GM19438 (cell line): ENCODE measurements at regions not wholly inside any gene's neighbourhood (a gene's known extent, or its start where the extent isn't known, plus 50 kb on each side); places are given as distances from the start of the nearest gene placed in this dataset.

Source experiments
- ATAC-seq: cut with Tn5 transposase; IDR thresholded peaks from one replicate; pipeline ENCODE4 v1.9.1; 2021; ENCODE audit warnings: low read depth; ENCODE audit not compliant: unreplicated experiment

DNA sequence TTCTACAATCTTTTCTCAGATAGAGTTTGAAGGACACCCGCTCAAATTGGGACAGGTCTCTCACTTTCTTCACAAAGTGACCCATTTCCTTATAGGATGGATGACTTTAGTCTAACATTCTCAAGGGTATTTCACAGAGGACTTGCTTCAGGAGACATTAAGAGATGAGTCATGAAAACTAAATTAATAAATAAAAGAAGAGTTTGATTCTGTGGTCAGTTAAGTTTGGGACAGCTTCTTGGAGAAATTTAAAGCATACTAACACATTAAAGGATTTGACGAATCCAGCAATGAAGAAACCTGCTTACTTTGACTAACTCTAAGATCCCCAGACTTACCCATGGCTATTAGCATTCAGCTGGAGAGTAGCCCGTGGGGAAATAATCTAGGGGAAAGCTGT lies 95.6 kb upstream of the RAB3GAP2 start:
- ATAC-seq = no peak

- ATAC-seq = no peak
Measured at GRCh38 chr1:220366269-220366668, 94.0 kb upstream of the RAB3GAP2 start.

DNA sequence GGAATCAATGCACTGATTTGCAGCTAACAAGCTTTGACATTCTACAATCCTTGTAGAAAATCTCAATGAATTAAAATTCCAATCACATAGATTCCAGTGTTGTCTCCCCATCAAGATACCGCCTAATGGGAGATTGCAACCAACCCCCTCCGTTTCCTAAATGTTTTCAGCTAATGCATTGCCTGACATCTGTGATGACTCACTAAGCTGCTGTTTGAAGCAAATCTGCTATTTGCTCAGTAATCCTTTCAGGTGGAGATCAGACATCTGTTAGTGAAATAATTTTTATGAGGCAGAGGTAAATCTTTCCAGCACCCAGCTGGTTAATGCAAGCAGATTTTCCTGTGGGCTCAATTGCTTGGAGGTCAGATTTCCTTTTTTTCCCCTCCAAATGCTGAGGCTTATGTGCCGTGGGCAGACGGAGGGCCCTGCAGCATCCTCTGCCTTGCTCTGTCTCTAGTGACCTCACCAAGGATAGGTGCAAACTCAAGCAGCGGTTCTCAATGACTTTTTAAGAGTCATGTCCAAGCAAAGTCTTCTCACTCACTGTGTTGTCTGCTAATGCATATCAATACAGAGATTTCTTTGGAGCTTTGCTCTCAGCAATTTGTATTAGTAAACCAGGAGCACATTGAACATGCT lies 91.1 kb upstream of the RAB3GAP2 start:
- no peak for ATAC-seq

DNA sequence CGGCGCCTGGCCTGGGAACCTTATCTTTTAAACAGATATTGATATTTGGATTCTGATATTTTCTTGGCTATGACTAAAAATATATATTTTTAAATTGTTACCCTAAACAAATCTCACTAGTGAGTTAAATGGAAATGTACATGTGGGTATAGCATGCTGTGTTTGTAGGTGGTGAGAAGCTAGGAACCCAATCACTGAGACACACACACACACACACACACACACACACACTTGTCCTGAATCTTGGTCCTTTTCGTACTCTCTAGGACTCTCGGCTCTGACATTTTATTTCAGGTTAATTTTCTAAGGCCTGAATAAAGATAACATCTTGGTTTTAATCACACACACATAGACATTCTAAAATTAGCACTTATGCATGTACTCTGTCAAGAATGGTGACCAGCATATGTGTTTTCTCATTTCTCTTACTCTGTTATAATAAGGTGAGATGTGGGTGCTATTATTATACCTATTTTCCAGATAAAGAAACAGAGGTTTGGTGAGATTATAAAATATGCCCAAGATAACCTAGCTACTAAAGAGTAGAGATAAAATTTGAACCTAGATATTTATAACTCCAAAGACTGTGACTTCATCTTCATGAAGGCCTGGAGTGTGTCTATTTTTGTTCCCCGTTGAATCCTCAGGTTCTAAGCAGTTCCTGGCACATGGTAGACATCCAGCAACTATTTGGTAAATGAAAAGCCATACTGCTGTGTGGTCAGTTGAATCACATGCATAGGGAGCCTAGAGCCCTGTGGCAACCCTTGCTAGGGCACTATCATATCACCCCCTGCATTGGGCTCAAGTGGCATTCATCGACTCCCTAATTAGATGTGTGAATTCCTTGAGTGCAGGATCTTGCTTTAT lies 85.0 kb upstream of the RAB3GAP2 start:
- ATAC-seq = no peak

DNA sequence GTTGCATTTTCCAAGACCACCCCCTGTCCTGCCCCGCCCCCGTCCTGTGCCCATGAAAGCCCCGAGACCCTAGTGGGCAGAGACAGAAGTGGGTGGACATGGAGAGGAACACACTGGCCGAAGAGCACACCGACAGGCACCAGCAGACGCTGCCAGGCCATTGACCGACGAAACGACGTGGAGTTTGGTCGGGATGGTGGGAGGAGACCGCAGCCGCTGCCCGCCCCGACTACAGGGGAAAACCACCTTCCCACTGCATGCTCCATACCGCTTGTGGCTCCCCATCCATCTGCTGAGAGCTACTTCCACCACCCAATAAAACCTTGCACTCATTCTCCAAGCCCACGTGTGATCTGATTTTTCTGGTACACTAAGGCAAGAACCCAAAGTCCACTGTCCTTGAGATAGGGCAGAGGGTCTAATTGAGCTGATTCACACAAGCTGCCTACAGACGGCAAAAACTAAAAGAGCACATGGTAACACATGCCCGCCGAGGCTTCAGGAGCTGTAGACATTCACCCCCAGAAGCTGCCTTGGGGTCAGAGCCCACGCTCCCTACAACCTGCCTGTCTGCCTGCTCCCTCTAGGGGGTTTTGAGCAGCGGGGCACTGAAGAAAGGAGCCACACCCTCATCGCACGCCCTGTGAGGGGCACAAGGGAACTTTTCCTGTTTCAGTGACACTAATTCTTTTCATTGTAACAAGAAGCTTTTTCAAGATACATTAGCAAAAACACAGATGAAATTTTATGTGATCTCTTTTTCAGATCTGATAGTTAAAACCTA lies 81.2 kb upstream of the RAB3GAP2 start:
- ATAC-seq = no peak

DNA sequence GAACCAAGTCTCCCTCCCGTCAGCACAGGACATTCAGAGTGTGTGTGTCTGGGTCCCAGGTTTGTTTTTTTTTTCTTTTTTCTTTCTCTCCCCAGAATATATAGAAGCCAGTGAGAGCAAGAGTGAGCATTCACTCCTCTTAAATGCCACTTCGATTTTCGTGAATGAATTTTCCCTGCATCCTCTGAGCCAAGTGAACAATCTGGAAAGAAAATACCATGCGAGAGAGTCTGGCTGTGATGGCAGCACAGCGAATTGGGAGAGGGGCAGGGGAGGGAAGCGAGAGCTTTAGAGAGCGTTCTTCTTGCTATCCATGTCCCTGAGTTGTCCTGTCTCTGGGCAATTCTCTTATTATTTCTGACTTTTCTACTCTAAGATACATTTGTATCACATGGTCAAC lies 76.0 kb upstream of the RAB3GAP2 start:
- no peak for ATAC-seq

- ATAC-seq = no peak
Measured at GRCh38 chr1:220347654-220348175, 75.5 kb upstream of the RAB3GAP2 start.

DNA sequence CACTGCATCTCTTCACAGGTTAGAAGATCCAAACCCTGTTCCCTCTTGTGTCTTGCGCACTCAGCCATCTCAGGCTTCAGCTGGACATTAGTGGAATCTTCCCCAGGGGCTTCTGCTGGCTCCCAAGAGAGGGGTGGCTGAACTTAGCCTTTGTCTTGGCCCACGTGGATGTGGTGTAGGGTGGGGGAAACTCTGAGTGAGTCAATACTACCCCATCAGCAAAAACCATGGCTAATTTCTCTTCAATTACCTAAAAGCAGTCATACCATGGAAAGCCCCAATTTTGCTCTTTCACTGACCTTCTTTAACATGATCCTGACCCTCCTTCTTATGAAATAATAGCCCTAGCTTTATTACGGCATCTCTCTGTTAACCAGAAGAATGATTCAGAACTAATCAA lies 72.5 kb upstream of the RAB3GAP2 start:
- ATAC-seq = no peak

- no peak for ATAC-seq
Measured at GRCh38 chr1:220342853-220343252, 70.6 kb upstream of the RAB3GAP2 start.

DNA sequence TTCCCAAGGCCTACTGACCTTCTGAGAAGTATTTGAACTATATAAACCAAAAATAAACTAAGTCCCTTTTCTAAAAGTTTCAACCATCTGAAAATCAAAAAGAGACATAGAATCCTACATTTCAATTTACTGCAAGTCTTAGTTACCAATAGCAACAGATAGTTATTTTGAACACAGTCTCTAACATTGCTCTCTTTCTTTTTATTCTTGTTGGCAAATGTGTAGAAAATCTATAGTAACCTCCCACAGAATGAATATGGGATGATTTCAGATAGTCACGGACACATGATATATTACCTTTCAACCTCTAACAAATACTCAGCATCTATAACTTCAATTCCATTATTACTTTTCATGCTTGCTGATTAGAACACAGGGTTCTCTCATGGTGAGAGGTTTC lies 68.9 kb upstream of the RAB3GAP2 start:
- ATAC-seq = no peak

DNA sequence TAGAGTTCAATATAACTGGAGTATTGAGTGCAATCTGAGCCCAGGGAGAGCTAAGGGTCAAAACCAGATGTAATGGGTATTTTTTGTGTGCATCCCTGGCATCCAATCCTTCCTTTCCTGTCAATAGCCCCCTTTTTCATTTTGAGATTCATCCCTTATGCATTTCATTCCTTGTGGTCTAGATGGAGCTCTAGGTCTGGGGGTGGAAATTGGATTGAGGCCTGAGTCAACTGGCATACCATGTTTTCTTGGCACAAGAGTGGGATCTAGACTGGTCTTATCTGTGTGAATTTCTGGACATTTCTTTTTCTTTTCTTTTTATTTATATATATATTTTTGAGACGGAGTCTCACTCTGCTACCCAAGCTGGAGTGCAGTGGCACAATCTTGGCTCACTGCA lies 67.3 kb upstream of the RAB3GAP2 start:
- no peak for ATAC-seq

DNA sequence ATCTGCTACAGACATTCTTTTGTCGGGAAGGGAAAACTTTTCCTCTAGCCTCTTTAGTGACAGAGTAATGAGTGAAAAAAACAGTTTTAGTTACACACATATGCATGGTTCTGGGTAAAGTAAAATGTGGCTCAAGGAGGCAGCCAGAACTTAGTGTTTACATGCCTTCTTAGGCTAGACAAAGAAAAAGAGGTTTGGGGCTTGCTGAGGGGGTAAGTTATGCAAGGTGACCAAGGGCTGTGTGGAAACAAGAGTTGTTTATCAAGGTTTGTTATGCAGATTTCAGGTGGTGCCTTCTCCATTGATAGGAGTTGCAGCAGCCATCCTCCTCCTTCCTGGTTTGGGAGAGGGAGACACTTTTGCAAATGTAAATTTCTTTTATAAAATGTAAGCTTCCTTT lies 66.5 kb upstream of the RAB3GAP2 start:
- no peak for ATAC-seq

DNA sequence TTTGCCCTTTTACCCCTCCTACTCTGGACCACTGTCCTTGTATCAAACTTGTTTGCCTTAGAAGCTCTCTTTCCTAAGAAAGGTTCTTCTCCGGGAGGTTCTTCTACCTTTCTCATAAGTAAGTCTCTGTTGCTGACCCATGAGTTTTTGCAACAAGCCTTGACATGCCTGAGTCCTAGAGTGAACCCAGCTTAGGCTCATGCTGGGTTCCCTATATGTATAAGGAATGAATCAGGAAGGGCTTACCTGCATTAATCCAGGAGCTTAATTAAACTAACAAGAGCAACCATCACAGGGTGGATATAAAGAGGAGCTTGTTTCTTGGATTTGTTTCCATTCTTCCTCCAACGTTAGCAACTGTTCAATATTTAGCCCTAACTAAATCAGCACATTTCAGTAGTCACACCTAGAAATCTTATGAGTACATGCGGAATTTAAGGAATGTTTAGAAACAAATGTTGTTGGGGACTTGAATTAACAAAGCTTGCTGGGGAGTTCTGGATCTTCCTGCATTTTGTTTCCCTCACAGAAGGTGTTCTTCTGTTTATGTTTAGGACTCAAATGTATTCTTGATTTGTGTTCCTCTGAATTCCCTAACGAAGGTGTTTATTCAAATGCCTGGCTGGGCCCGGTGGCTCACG lies 64.3 kb upstream of the RAB3GAP2 start:
- no peak for ATAC-seq

GRCh38 chr1:220335668-220336067 lies 63.4 kb upstream of the RAB3GAP2 start:
- ATAC-seq = no peak

DNA sequence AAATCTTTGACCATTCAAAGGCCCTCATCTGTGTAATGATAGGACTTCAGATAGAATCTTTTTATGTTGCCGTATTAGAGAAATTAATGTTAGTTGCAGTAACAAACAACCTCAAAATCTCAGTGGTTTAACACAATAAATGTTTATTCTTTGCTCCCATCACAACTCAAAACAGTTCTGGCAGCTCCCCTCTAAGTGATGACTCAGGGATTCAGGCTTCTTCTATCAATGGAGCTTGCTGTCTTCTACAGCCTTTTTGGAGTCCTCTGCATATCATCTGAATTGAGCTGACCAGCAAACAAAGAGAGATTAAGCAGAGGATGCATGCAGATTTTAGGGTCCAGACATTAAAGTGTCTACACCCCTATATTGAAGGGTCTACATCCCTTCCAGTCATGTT lies 59.1 kb upstream of the RAB3GAP2 start:
- ATAC-seq = no peak

- no peak for ATAC-seq
Measured at GRCh38 chr1:220330265-220330664, 58.0 kb upstream of the RAB3GAP2 start.

- ATAC-seq = no peak
Measured at GRCh38 chr1:220327106-220327505, 54.9 kb upstream of the RAB3GAP2 start.

DNA sequence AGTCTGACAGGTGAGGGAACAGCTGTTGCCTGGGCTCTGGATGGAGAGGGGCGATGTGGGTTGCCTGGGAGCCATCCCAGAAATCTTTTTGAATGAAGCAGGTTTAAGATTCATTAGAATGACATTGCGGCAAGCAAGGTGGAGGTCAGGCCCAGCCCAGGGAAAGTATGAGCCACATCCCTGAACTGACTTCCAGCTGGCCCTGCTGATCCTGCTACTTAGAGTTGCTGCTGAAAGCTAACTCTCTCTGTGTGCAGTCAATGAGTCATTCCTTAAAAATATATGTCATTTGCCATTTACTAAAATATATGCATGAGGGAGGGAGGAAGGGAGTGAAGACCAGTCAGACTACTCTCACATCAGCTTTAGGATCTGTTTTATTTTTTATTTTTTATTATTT lies 54.3 kb upstream of the RAB3GAP2 start:
- no peak for ATAC-seq

- ATAC-seq = no peak
Measured at GRCh38 chr1:220325306-220325995, 53.2 kb upstream of the RAB3GAP2 start.

GRCh38 chr1:220323717-220324116 lies 51.5 kb upstream of the RAB3GAP2 start:
- ATAC-seq = no peak
